HEK293 (cell line): ENCODE measurements at regions not wholly inside any gene's neighbourhood (a gene's known extent, or its start where the extent isn't known, plus 50 kb on each side); places are given as distances from the start of the nearest gene placed in this dataset.

Experiments used
- CTCF ChIA-PET: fragments of 350-600 bp; formaldehyde crosslinking; extraction: SDS; loops from one replicate; lab custom pipeline; 2021; ENCODE audit warnings: antibody characterized with exemption; lab: Yijun Ruan, JAX
- POLR2A ChIA-PET: fragments of 300-600 bp; formaldehyde crosslinking; extraction: SDS; loops from one replicate; lab custom pipeline; 2020; ENCODE audit warnings: antibody characterized with exemption, inconsistent platforms; lab: Yijun Ruan, JAX
- H3K27ac ChIP-seq: fragments of 200-500 bp; sonication (Bioruptor generic); 2 replicates; pipeline ENCODE4 v1.5.1; 2014; ENCODE audit warnings: low read depth, low read length, control low read depth, inconsistent platforms; ENCODE audit errors: extremely low read depth
- H3K36me3 ChIP-seq, 2 experiments: fragments of 200-500 bp in 1 of 2; sonication (Bioruptor generic) in 1 of 2; 1 replicate in 1 of 2; 2 replicates in 1 of 2; pipeline ENCODE4 v1.5.1; 2014 to 2017; ENCODE audit warnings: inconsistent platforms in 2 of 2, low read length in 2 of 2; ENCODE audit not compliant: control insufficient read depth in 2 of 2, insufficient read depth in 1 of 2
- H3K4me1 ChIP-seq: fragments of 200-500 bp; sonication (Bioruptor generic); 2 replicates; pipeline ENCODE4 v1.5.1; 2014; ENCODE audit warnings: mild to moderate bottlenecking, low read length, inconsistent platforms; ENCODE audit not compliant: control insufficient read depth, insufficient read depth
- H3K4me3 ChIP-seq: 2 replicates; pipeline ENCODE4 v1.5.1; 2011; ENCODE audit warnings: low read depth, mild to moderate bottlenecking, control low read depth, low read length, moderate library complexity
- H3K9me3 ChIP-seq: fragments of 200-500 bp; sonication (Bioruptor generic); 2 replicates; pipeline ENCODE4 v1.5.1; 2014; ENCODE audit warnings: low read depth, low read length, inconsistent platforms; ENCODE audit not compliant: control insufficient read depth, insufficient read depth
- GLI2 ChIP-seq: fragments of 450-650 bp; formaldehyde crosslinking; IDR thresholded peaks from 2 replicates; pipeline ENCODE4; 2017; ENCODE audit warnings: missing biosample characterization, missing genetic modification characterization, low read depth, borderline replicate concordance
- MZF1 ChIP-seq: fragments of 450-650 bp; formaldehyde crosslinking; IDR thresholded peaks from 2 replicates; pipeline ENCODE4 v1.5.1; 2017; ENCODE audit warnings: missing biosample characterization, missing genetic modification characterization, borderline replicate concordance
- PRDM1 ChIP-seq: fragments of 450-650 bp; formaldehyde crosslinking; IDR thresholded peaks from 2 replicates; pipeline ENCODE4; 2016; ENCODE audit warnings: missing biosample characterization, missing genetic modification characterization
- PRDM6 ChIP-seq: fragments of 450-650 bp; formaldehyde crosslinking; IDR thresholded peaks from 2 replicates; pipeline ENCODE4 v1.5.1; 2017; ENCODE audit warnings: missing biosample characterization, missing genetic modification characterization
- SCRT1 ChIP-seq: fragments of 450-650 bp; formaldehyde crosslinking; IDR thresholded peaks from 2 replicates; pipeline ENCODE4 v1.5.1; 2016; ENCODE audit warnings: missing biosample characterization, missing genetic modification characterization, borderline replicate concordance
- ZBTB8A ChIP-seq: fragments of 450-650 bp; formaldehyde crosslinking; IDR thresholded peaks from 2 replicates; pipeline ENCODE4 v1.5.1; 2016; ENCODE audit warnings: missing biosample characterization, missing genetic modification characterization
- ZIC2 ChIP-seq: fragments of 450-650 bp; formaldehyde crosslinking; IDR thresholded peaks from 2 replicates; pipeline ENCODE4 v1.5.1; 2016; ENCODE audit warnings: missing biosample characterization, missing genetic modification characterization
- ZNF174 ChIP-seq: fragments of 450-650 bp; formaldehyde crosslinking; IDR thresholded peaks from 2 replicates; pipeline ENCODE4 v1.5.0; 2017; ENCODE audit warnings: missing biosample characterization, mild to moderate bottlenecking, missing genetic modification characterization
- ZNF19 ChIP-seq: fragments of 450-650 bp; formaldehyde crosslinking; IDR thresholded peaks from 2 replicates; pipeline ENCODE4; 2016; ENCODE audit warnings: missing biosample characterization, missing genetic modification characterization, low read depth
- ZNF2 ChIP-seq: fragments of 450-650 bp; formaldehyde crosslinking; IDR thresholded peaks from 2 replicates; pipeline ENCODE4 v1.5.1; 2016; ENCODE audit warnings: missing biosample characterization, missing genetic modification characterization
- ZNF223 ChIP-seq: fragments of 450-650 bp; formaldehyde crosslinking; IDR thresholded peaks from 2 replicates; pipeline ENCODE4 v1.5.1; 2016; ENCODE audit warnings: missing biosample characterization, missing genetic modification characterization
- ZNF311 ChIP-seq: fragments of 450-650 bp; formaldehyde crosslinking; IDR thresholded peaks from 2 replicates; pipeline ENCODE4 v1.5.1; 2017; ENCODE audit warnings: missing biosample characterization, missing genetic modification characterization, borderline replicate concordance
- ZNF404 ChIP-seq: fragments of 450-650 bp; formaldehyde crosslinking; IDR thresholded peaks from 2 replicates; pipeline ENCODE4 v1.5.1; 2017; ENCODE audit warnings: missing biosample characterization, missing genetic modification characterization
- ZNF416 ChIP-seq: fragments of 450-650 bp; formaldehyde crosslinking; IDR thresholded peaks from 2 replicates; pipeline ENCODE4 v1.5.1; 2016; ENCODE audit warnings: missing biosample characterization, missing genetic modification characterization
- ZNF501 ChIP-seq: fragments of 450-650 bp; formaldehyde crosslinking; IDR thresholded peaks from 2 replicates; pipeline ENCODE4 v1.5.1; 2016; ENCODE audit warnings: missing biosample characterization, missing genetic modification characterization
- ZNF514 ChIP-seq: fragments of 450-650 bp; formaldehyde crosslinking; IDR thresholded peaks from 2 replicates; pipeline ENCODE4 v1.5.1; 2016; ENCODE audit warnings: missing biosample characterization, missing genetic modification characterization
- ZNF548 ChIP-seq: fragments of 450-650 bp; formaldehyde crosslinking; IDR thresholded peaks from 2 replicates; pipeline ENCODE4 v1.5.1; 2016; ENCODE audit warnings: missing biosample characterization, missing genetic modification characterization
- ZNF623 ChIP-seq: fragments of 450-650 bp; formaldehyde crosslinking; IDR thresholded peaks from 2 replicates; pipeline ENCODE4 v1.5.1; 2016; ENCODE audit warnings: missing biosample characterization, missing genetic modification characterization
- ZNF624 ChIP-seq: fragments of 450-650 bp; formaldehyde crosslinking; IDR thresholded peaks from 2 replicates; pipeline ENCODE4 v1.5.1; 2017; ENCODE audit warnings: missing biosample characterization, missing genetic modification characterization
- ZNF639 ChIP-seq: fragments of 450-650 bp; formaldehyde crosslinking; IDR thresholded peaks from 2 replicates; pipeline ENCODE4 v1.5.1; 2016; ENCODE audit warnings: missing biosample characterization, missing genetic modification characterization
- ZNF654 ChIP-seq: fragments of 450-650 bp; formaldehyde crosslinking; IDR thresholded peaks from 2 replicates; pipeline ENCODE4 v1.5.1; 2016; ENCODE audit warnings: low read depth, missing biosample characterization, missing genetic modification characterization
- ZNF704 ChIP-seq: fragments of 450-650 bp; formaldehyde crosslinking; IDR thresholded peaks from 2 replicates; pipeline ENCODE4 v1.5.1; 2016; ENCODE audit warnings: missing biosample characterization, missing genetic modification characterization
- TF ChIP-seq, protein P1 (sequence below): fragments of 450-650 bp; formaldehyde crosslinking; IDR thresholded peaks from 2 replicates; pipeline ENCODE4 v1.5.1; 2016; ENCODE audit warnings: missing biosample characterization, missing genetic modification characterization, low read depth

DNA sequence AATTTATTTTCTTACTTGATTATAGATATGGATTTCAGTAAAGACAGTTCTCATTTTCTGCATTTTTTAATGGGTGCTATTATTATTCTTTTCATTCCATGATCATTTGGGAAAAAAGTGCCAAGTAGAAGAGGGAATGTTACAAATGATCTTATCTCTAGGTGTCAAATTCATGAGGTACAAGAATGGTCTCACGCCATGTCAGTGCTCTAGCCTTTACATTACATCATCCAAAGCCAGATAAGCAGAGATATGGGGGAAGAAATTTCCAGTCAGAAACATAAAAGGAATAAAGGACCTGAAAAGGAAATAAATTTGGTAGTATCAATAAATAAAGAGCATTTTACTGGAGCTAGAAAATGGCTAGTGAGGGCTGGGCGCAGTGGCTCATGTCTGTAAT is 1544.2 kb upstream of the CDH6 start:
- TF ChIP-seq PRDM1 (tag by site-specific recombination) = no peak
- no peak for TF ChIP-seq ZNF704 (tag by site-specific recombination)
- TF ChIP-seq ZNF623 = no peak
- TF ChIP-seq GLI2 (tag by site-specific recombination) = no peak
- TF ChIP-seq PRDM6 (tag by site-specific recombination) = no peak
- TF ChIP-seq ZNF514 (tag by site-specific recombination) = no peak
- no peak for TF ChIP-seq ZNF404 (tag by site-specific recombination)
- no peak for TF ChIP-seq ZNF223
- no peak for TF ChIP-seq ZNF416 (tag by site-specific recombination)
- no peak for TF ChIP-seq ZNF311 (tag by site-specific recombination)
- TF ChIP-seq ZNF174 (tag by site-specific recombination) = no peak
- TF ChIP-seq ZNF548 (tag by site-specific recombination) = no peak
- no peak for TF ChIP-seq ZIC2 (tag by site-specific recombination)
- Histone ChIP-seq H3K9me3 (no peaks in the 10 kb centered on the region), H3K27ac (no peak overlapping the region), H3K4me3 (no peak overlapping the region), H3K36me3 (no peaks in the 10 kb centered on the region), H3K4me1 (no peaks in the 10 kb centered on the region)
- POLR2A ChIA-PET = no interaction called here
- CTCF ChIA-PET = no interaction called here

DNA sequence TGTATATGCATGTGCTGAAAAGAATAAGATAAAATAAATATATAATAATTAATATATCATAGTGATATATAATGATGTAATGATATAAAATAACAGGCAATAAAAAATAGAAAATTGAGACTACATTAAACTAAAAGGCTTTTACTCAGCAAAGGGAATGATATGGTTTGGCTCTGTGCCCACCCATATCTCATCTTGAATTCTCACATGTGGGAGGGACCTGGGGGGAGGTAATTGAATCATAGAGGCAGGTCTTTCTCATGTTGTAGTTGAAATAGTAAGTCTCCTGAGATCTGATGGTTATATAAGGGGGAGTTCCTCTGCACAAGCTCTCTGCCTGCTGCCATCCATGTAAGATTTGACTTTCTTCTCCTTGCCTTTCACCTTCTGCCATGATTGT is 1550.9 kb upstream of the CDH6 start:
- Histone ChIP-seq H3K36me3 (no peaks in the 10 kb centered on the region), H3K4me3 (no peak overlapping the region), H3K9me3 (no peaks in the 10 kb centered on the region), H3K4me1 (no peaks in the 10 kb centered on the region), H3K27ac (no peak overlapping the region)
- CTCF ChIA-PET = no interaction called here
- POLR2A ChIA-PET = no interaction called here
- TF ChIP-seq ZBTB8A (tag by site-specific recombination) (no peak), ZNF2 (tag by site-specific recombination) (no peak), MZF1 (no peak)
- TF ChIP-seq, protein P1, sequence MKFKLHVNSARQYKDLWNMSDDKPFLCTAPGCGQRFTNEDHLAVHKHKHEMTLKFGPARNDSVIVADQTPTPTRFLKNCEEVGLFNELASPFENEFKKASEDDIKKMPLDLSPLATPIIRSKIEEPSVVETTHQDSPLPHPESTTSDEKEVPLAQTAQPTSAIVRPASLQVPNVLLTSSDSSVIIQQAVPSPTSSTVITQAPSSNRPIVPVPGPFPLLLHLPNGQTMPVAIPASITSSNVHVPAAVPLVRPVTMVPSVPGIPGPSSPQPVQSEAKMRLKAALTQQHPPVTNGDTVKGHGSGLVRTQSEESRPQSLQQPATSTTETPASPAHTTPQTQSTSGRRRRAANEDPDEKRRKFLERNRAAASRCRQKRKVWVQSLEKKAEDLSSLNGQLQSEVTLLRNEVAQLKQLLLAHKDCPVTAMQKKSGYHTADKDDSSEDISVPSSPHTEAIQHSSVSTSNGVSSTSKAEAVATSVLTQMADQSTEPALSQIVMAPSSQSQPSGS (tag by site-specific recombination) = 0 out of 2 replicates have a peak, but pooled peaks have one; percentile 12

- Histone ChIP-seq H3K4me1 (no peaks in the 10 kb centered on the region), H3K36me3 (no peaks in the 10 kb centered on the region), H3K9me3 (no peaks in the 10 kb centered on the region; the same call in 1 of the 2 replicates), H3K27ac (no peak overlapping the region), H3K4me3 (no peak overlapping the region)
- ChIA-PET CTCF (no interaction called here), POLR2A (no interaction called here)
- TF ChIP-seq SCRT1 (tag by site-specific recombination) (no peak), ZNF639 (no peak), ZNF623 (no peak), ZNF654 (tag by site-specific recombination) (no peak), ZNF501 (tag by site-specific recombination) (no peak), PRDM6 (tag by site-specific recombination) (no peak), ZNF624 (tag by site-specific recombination) (no peak), ZNF19 (tag by site-specific recombination) (no peak)
These were observed 1579.3 kb upstream of the CDH6 start for GRCh38 chr5:29614206-29614605.
